ENCODE measurements at regions not wholly inside any gene's neighbourhood (a gene's known extent, or its start where the extent isn't known, plus 50 kb on each side); places are given as distances from the start of the nearest gene placed in this dataset.

GRCh38 chrX:122641136-122641535, 542.9 kb upstream of the GRIA3 start:
- H3K9ac ChIP-seq (ENCODE audit: control insufficient read depth, insufficient read depth, low read length), result no peak overlapping the region
- no peaks in the 10 kb centered on the region for H3K27me3 ChIP-seq (replicated peaks in 1 of 2; ENCODE audit: control insufficient read depth in 2 of 2, insufficient read depth in 2 of 2, low read length in 1 of 2)
- no peaks in the 10 kb centered on the region for H3K9me3 ChIP-seq (replicated peaks; ENCODE audit: control insufficient read depth, insufficient read depth, low read length)
- no peaks in the 10 kb centered on the region for H3K4me1 ChIP-seq (ENCODE audit: control insufficient read depth, insufficient read depth, low read length)
- DNase-seq (ENCODE audit: low read depth, low spot score), result no peak
- BruUV-seq (replicated peaks), result no TSS peak
- no peak for FAIRE-seq
- no peak overlapping the region for H3K27ac ChIP-seq (ENCODE audit: control insufficient read depth, insufficient read depth)
- ChIA-PET SMC1A (ENCODE audit: uncharacterized antibody, unreplicated experiment) (no interaction called here), POLR2A (no interaction called here), RAD21 (ENCODE audit: unreplicated experiment) (no interaction called here), CTCF (no interaction called here)
- H4K20me1 ChIP-seq (ENCODE audit: control insufficient read depth, insufficient read depth), result no peaks in the 10 kb centered on the region
- no peak overlapping the region for H3K4me2 ChIP-seq (ENCODE audit: control insufficient read depth, insufficient read depth)
- in situ Hi-C loops (cut with MboI) (no loop called here), intact Hi-C loops (cut with micrococcal nuclease; ENCODE audit: unreplicated experiment) (no loop called here)
- no peak for ATAC-seq
- WGBS (ENCODE audit: insufficient coverage, insufficient replicate concordance, low lambda C conversion rate, missing lambda C conversion rate), result 3% methylated on average over 2 of the region's 2 CpGs
- TF ChIP-seq BRCA1 (IDR thresholded peaks at IDR 0.05; ENCODE audit: low read depth, low read length), result no peak
- TF ChIP-seq NFIC (IDR thresholded peaks at IDR 0.05; ENCODE audit: low read depth, low read length), result no peak
- TF ChIP-seq PML (IDR thresholded peaks at IDR 0.05; ENCODE audit: low read length), result no peak
- no peak for TF ChIP-seq CBX5 (IDR thresholded peaks at IDR 0.05; ENCODE audit: low read depth)
- no peak for TF ChIP-seq HCFC1 (IDR thresholded peaks at IDR 0.05; ENCODE audit: low read length)
- TF ChIP-seq KAT2A (conservative IDR thresholded peaks at IDR 0.05; ENCODE audit: control insufficient read depth, low read depth, low read length), result no peak
- no peak for TF ChIP-seq SREBF2 (IDR thresholded peaks at IDR 0.05; ENCODE audit: low read length)
- TF ChIP-seq RELA (IDR thresholded peaks at IDR 0.05; ENCODE audit: borderline replicate concordance, partially characterized antibody), result no peak
- no peak for TF ChIP-seq MEF2B (IDR thresholded peaks at IDR 0.05; ENCODE audit: partially characterized antibody, poor library complexity, severe bottlenecking)
- no peak for TF ChIP-seq BCLAF1 (IDR thresholded peaks at IDR 0.05)
- no peak for TF ChIP-seq SPI1 (IDR thresholded peaks at IDR 0.05; ENCODE audit: borderline replicate concordance, insufficient read depth, low read depth, low read length)
- no peak for TF ChIP-seq SMARCA5 (IDR thresholded peaks at IDR 0.05)
- TF ChIP-seq STAT1 (conservative IDR thresholded peaks at IDR 0.05), result no peak
- TF ChIP-seq, protein P1, sequence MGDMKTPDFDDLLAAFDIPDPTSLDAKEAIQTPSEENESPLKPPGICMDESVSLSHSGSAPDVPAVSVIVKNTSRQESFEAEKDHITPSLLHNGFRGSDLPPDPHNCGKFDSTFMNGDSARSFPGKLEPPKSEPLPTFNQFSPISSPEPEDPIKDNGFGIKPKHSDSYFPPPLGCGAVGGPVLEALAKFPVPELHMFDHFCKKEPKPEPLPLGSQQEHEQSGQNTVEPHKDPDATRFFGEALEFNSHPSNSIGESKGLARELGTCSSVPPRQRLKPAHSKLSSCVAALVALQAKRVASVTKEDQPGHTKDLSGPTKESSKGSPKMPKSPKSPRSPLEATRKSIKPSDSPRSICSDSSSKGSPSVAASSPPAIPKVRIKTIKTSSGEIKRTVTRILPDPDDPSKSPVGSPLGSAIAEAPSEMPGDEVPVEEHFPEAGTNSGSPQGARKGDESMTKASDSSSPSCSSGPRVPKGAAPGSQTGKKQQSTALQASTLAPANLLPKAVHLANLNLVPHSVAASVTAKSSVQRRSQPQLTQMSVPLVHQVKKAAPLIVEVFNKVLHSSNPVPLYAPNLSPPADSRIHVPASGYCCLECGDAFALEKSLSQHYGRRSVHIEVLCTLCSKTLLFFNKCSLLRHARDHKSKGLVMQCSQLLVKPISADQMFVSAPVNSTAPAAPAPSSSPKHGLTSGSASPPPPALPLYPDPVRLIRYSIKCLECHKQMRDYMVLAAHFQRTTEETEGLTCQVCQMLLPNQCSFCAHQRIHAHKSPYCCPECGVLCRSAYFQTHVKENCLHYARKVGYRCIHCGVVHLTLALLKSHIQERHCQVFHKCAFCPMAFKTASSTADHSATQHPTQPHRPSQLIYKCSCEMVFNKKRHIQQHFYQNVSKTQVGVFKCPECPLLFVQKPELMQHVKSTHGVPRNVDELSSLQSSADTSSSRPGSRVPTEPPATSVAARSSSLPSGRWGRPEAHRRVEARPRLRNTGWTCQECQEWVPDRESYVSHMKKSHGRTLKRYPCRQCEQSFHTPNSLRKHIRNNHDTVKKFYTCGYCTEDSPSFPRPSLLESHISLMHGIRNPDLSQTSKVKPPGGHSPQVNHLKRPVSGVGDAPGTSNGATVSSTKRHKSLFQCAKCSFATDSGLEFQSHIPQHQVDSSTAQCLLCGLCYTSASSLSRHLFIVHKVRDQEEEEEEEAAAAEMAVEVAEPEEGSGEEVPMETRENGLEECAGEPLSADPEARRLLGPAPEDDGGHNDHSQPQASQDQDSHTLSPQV (IDR thresholded peaks at IDR 0.05), result no peak
- TF ChIP-seq SRF (IDR thresholded peaks at IDR 0.05; ENCODE audit: low read depth in 2 of 2, low read length in 2 of 2), result no peak
- no peak for TF ChIP-seq ZSCAN29 (IDR thresholded peaks at IDR 0.05)
- TF ChIP-seq SUPT20H (IDR thresholded peaks at IDR 0.05; ENCODE audit: borderline replicate concordance, control insufficient read depth, low read depth, low read length), result no peak
- TF ChIP-seq EP300 (IDR thresholded peaks at IDR 0.05; ENCODE audit: borderline replicate concordance in 1 of 2, control insufficient read depth in 1 of 2, low read depth in 2 of 2, low read length in 2 of 2), result no peak
- no peak for TF ChIP-seq SMC3 (IDR thresholded peaks at IDR 0.05; ENCODE audit: borderline replicate concordance, low read length)
- TF ChIP-seq ZBED1 (IDR thresholded peaks at IDR 0.05; ENCODE audit: borderline replicate concordance), result no peak
- no peak overlapping the region for H3K4me3 ChIP-seq
- H3K79me2 ChIP-seq (ENCODE audit: control insufficient read depth, insufficient read depth, low read length), result no peaks in the 10 kb centered on the region
- no peak overlapping the region for H2AFZ ChIP-seq (ENCODE audit: control insufficient read depth, low read depth, low read length)
- no peaks in the 10 kb centered on the region for H3K36me3 ChIP-seq (ENCODE audit: control insufficient read depth in 2 of 2, insufficient read depth in 2 of 2, low read length in 1 of 2)

All from GM12878 (cell line).